HEK293 (cell line): ENCODE measurements at regions not wholly inside any gene's neighbourhood (a gene's known extent, or its start where the extent isn't known, plus 50 kb on each side); places are given as distances from the start of the nearest gene placed in this dataset.

ENCODE experiments used
- CTCF ChIP-seq: fragments of 450-650 bp; formaldehyde crosslinking; IDR thresholded peaks from 2 replicates; pipeline ENCODE4 v1.5.1; 2016; ENCODE audit warnings: missing biosample characterization, missing genetic modification characterization
- SP2 ChIP-seq: fragments of 450-650 bp; formaldehyde crosslinking; IDR thresholded peaks from 2 replicates; pipeline ENCODE4 v1.5.1; 2016; ENCODE audit warnings: missing biosample characterization, missing genetic modification characterization
- ZNF501 ChIP-seq: fragments of 450-650 bp; formaldehyde crosslinking; IDR thresholded peaks from 2 replicates; pipeline ENCODE4 v1.5.1; 2016; ENCODE audit warnings: missing biosample characterization, missing genetic modification characterization

GRCh38 chr3:17846466-17846865, 104.0 kb upstream of the TBC1D5 start:
- TF ChIP-seq ZNF501 (tag by site-specific recombination) (no peak), CTCF (tag by site-specific recombination) (no peak), SP2 (tag by site-specific recombination) (no peak)
